Sigmoid colon (tissue), 6 donors: ENCODE measurements at regions not wholly inside any gene's neighbourhood (a gene's known extent, or its start where the extent isn't known, plus 50 kb on each side); places are given as distances from the start of the nearest gene placed in this dataset.

Experiments used
- DNase-seq: peaks from one replicate; pipeline ENCODE4 v3.0.0-alpha.2; 2019
- H3K27ac ChIP-seq, 4 donors: fragments of 200-600 bp; sonication (generic); one replicate each; pipeline ENCODE4 v1.5.1; 2016 to 2019; ENCODE audit warnings: mild to moderate bottlenecking in 1 of 4
- H3K27me3 ChIP-seq, 3 donors: fragments of 200-600 bp; sonication (generic); one replicate each; pipeline ENCODE4 v1.5.1; 2019; ENCODE audit warnings: mild to moderate bottlenecking in 1 of 3
- H3K36me3 ChIP-seq, 4 donors: fragments of 200-600 bp; sonication (generic); one replicate each; pipeline ENCODE4 v1.5.1; 2016 to 2019
- H3K4me1 ChIP-seq, 4 donors: fragments of 200-600 bp; sonication (generic); one replicate each; pipeline ENCODE4 v1.5.1; 2017 to 2019
- H3K4me3 ChIP-seq, 4 donors: fragments of 200-600 bp; sonication (generic); one replicate each; pipeline ENCODE4 v1.5.1; 2017 to 2019; ENCODE audit warnings: mild to moderate bottlenecking in 2 of 4, moderate library complexity in 1 of 4
- H3K9me3 ChIP-seq, 4 donors: fragments of 200-600 bp in 3 of 4; sonication (generic) in 3 of 4; one replicate each; pipeline versions ENCODE4 v1.5.1 to v1.6.1; 2013 to 2019
- CTCF ChIP-seq, 4 experiments: fragments of 450-650 bp in 3 of 4; fragments of 200-600 bp in 1 of 4; IDR thresholded peaks; one replicate each; pipeline ENCODE4 v1.5.1; 2016 to 2019; ENCODE audit warnings: antibody characterized with exemption in 4 of 4, mild to moderate bottlenecking in 3 of 4, moderate library complexity in 2 of 4
- EP300 ChIP-seq, 4 donors: sonication (generic); formaldehyde crosslinking; IDR thresholded peaks; one replicate each; pipeline ENCODE4 v1.6.1; 2017; ENCODE audit warnings: antibody characterized with exemption in 4 of 4
- POLR2A ChIP-seq, 2 donors: fragments of 450-650 bp; IDR thresholded peaks; one replicate each; pipeline ENCODE4 v1.6.1; 2016; ENCODE audit warnings: antibody characterized with exemption in 2 of 2, mild to moderate bottlenecking in 2 of 2, moderate library complexity in 2 of 2
- POLR2AphosphoS5 ChIP-seq, 4 donors: sonication (generic); formaldehyde crosslinking; IDR thresholded peaks; one replicate each; pipeline ENCODE4 v1.6.1; 2017; ENCODE audit warnings: antibody characterized with exemption in 4 of 4
- WGBS, 2 donors: extraction: QIAGEN DNeasy Blood & Tissue Kit; methylation state at CpG; one replicate each; pipeline ENCODE4 v1.1.7; 2013; 5-methylcytosine and 5-hydroxymethylcytosine counted together
- intact Hi-C: fragments of 100-400 bp; cut with DNase I; formaldehyde crosslinking; loops from one replicate; pipeline ENCODE4 v1.15.1; 2023
- donor health status: healthy with polysubstance abuse.
- donor health status: healthy.

- intact Hi-C loops = no loop called here
- WGBS, 2 donors = 14 to 36% methylated on average over 5 of the region's 5 CpGs
Measured at GRCh38 chr3:137647179-137647578, 116.9 kb upstream of the SOX14 start.

GRCh38 chr3:137669519-137670060 lies 94.5 kb upstream of the SOX14 start:
- peaks cover 0 to 2% (median 0%) of the 10 kb centered on the region in 4 donors for H3K9me3 ChIP-seq
- H3K27ac ChIP-seq = no peak overlapping the region
- no peaks in the 10 kb centered on the region for H3K27me3 ChIP-seq
- H3K4me1 ChIP-seq = no peaks in the 10 kb centered on the region
- intact Hi-C loops = no loop called here
- no peak for TF ChIP-seq EP300 (IDR thresholded peaks at IDR 0.05)
- TF ChIP-seq POLR2A (IDR thresholded peaks at IDR 0.05) = no peak
- TF ChIP-seq CTCF (IDR thresholded peaks at IDR 0.05) = no peak
- no peak for TF ChIP-seq POLR2AphosphoS5 (IDR thresholded peaks at IDR 0.05)
- H3K4me3 ChIP-seq = no peak overlapping the region
- 70 to 91% methylated on average over 2 of the region's 2 CpGs for WGBS, 2 donors
- DNase-seq = no peak
- H3K36me3 ChIP-seq = no peaks in the 10 kb centered on the region

More at GRCh38 chr3:137647179-137647578, 116.9 kb upstream of the SOX14 start:
- no peaks in the 10 kb centered on the region for H3K4me1 ChIP-seq
- no peak for DNase-seq
- H3K4me3 ChIP-seq = no peak overlapping the region
- no peaks in the 10 kb centered on the region for H3K9me3 ChIP-seq
- H3K27ac ChIP-seq = no peak overlapping the region
- no peak for TF ChIP-seq POLR2A (IDR thresholded peaks at IDR 0.05)
- no peak for TF ChIP-seq POLR2AphosphoS5 (IDR thresholded peaks at IDR 0.05)
- no peak for TF ChIP-seq EP300 (IDR thresholded peaks at IDR 0.05)
- no peak for TF ChIP-seq CTCF (IDR thresholded peaks at IDR 0.05)
- no peaks in the 10 kb centered on the region for H3K36me3 ChIP-seq
- H3K27me3 ChIP-seq = peaks cover 0 to 19% (median 0%) of the 10 kb centered on the region in 3 donors

GRCh38 chr3:137687181-137687879 lies 76.8 kb upstream of the SOX14 start:
- Histone ChIP-seq H3K9me3 (no peaks in the 10 kb centered on the region), H3K27me3 (no peaks in the 10 kb centered on the region), H3K4me1 (no peaks in the 10 kb centered on the region), H3K4me3 (no peak overlapping the region), H3K36me3 (no peaks in the 10 kb centered on the region), H3K27ac (no peak overlapping the region)
- intact Hi-C loops = no loop called here
- DNase-seq = no peak
- 44 to 62% methylated on average over 4 of the region's 4 CpGs for WGBS, 2 donors
- TF ChIP-seq POLR2AphosphoS5 (IDR thresholded peaks at IDR 0.05) = no peak
- no peak for TF ChIP-seq POLR2A (IDR thresholded peaks at IDR 0.05)
- TF ChIP-seq EP300 (IDR thresholded peaks at IDR 0.05) = no peak

GRCh38 chr3:137692803-137693431 lies 71.2 kb upstream of the SOX14 start:
- TF ChIP-seq POLR2AphosphoS5 (IDR thresholded peaks at IDR 0.05) (no peak), CTCF (IDR thresholded peaks at IDR 0.05) (no peak), EP300 (IDR thresholded peaks at IDR 0.05) (no peak), POLR2A (IDR thresholded peaks at IDR 0.05) (no peak)
- intact Hi-C loops = no loop called here
- no peaks in the 10 kb centered on the region for H3K9me3 ChIP-seq

GRCh38 chr3:137693791-137694190 lies 70.3 kb upstream of the SOX14 start:
- no peak overlapping the region for H3K4me3 ChIP-seq
- no peaks in the 10 kb centered on the region for H3K9me3 ChIP-seq
- no peak overlapping the region for H3K27ac ChIP-seq
- no peaks in the 10 kb centered on the region for H3K27me3 ChIP-seq
- TF ChIP-seq EP300 (IDR thresholded peaks at IDR 0.05) (no peak), POLR2AphosphoS5 (IDR thresholded peaks at IDR 0.05) (no peak), CTCF (IDR thresholded peaks at IDR 0.05) (no peak), POLR2A (IDR thresholded peaks at IDR 0.05) (no peak)
- no peaks in the 10 kb centered on the region for H3K4me1 ChIP-seq
- no peak for DNase-seq
- 86 to 88% methylated on average over 2 of the region's 2 CpGs for WGBS, 2 donors
- H3K36me3 ChIP-seq = no peaks in the 10 kb centered on the region
- intact Hi-C loops = no loop called here

More at GRCh38 chr3:137692803-137693431, 71.2 kb upstream of the SOX14 start:
- no peaks in the 10 kb centered on the region for H3K36me3 ChIP-seq
- WGBS, 2 donors = 20 to 25% methylated on average over 6 of the region's 6 CpGs
- H3K4me1 ChIP-seq = no peaks in the 10 kb centered on the region
- DNase-seq = no peak
- H3K27ac ChIP-seq = no peak overlapping the region
- H3K4me3 ChIP-seq = no peak overlapping the region
- H3K27me3 ChIP-seq = no peaks in the 10 kb centered on the region
